Tibial artery (tissue), 4 donors: ENCODE measurements at regions not wholly inside any gene's neighbourhood (a gene's known extent, or its start where the extent isn't known, plus 50 kb on each side); places are given as distances from the start of the nearest gene placed in this dataset.
A peak's percentile ranks its signal among the peaks of the same experiment; 100 is the strongest.

Experiments used
- DNase-seq, 2 donors: peaks; one replicate each; pipeline ENCODE4 v3.0.0-alpha.2; 2019
- H3K27ac ChIP-seq, 2 donors: fragments of 200-600 bp; sonication (generic) in 1 of 2; 1 replicate in 1 of 2; 2 replicates in 1 of 2; pipeline ENCODE4 v1.5.1; 2018 to 2019; ENCODE audit warnings: mild to moderate bottlenecking in 1 of 2
- H3K27me3 ChIP-seq, 2 donors: fragments of 200-600 bp; sonication (generic) in 1 of 2; one replicate each; pipeline versions ENCODE4 v1.5.1 to v1.6.0; 2016 to 2019
- H3K36me3 ChIP-seq, 3 donors: fragments of 200-600 bp; sonication (generic) in 2 of 3; one replicate each; pipeline ENCODE4 v1.5.1; 2016 to 2019; ENCODE audit warnings: mild to moderate bottlenecking in 2 of 3
- H3K4me1 ChIP-seq, 4 donors: fragments of 200-600 bp; sonication (generic) in 2 of 4; 1 replicate in 3 of 4; 2 replicates in 1 of 4; pipeline ENCODE4 v1.5.1; 2016 to 2019
- H3K4me3 ChIP-seq, 2 donors: fragments of 200-600 bp; sonication (generic) in 1 of 2; 1 replicate in 1 of 2; 2 replicates in 1 of 2; pipeline ENCODE4 v1.5.1; 2018 to 2019; ENCODE audit warnings: mild to moderate bottlenecking in 2 of 2
- H3K9me3 ChIP-seq, 3 donors: fragments of 200-600 bp; sonication (generic) in 1 of 3; one replicate each; pipeline ENCODE4 v1.5.1; 2016 to 2019
- intact Hi-C: fragments of 100-400 bp; cut with DNase I; formaldehyde crosslinking; loops from one replicate; pipeline ENCODE4 v1.15.0; 2023; ENCODE audit warnings: low total_unique reads
- TF ChIP-seq, protein P1 (sequence below), 2 experiments: fragments of 200-600 bp in 1 of 2; fragments of 450-650 bp in 1 of 2; IDR thresholded peaks; one replicate each; pipeline ENCODE4 v1.5.1; 2017 to 2019; ENCODE audit warnings: antibody characterized with exemption in 2 of 2, mild to moderate bottlenecking in 1 of 2, moderate library complexity in 1 of 2

GRCh38 chr4:3681191-3681590 lies 85.0 kb upstream of the ADRA2C start:
- peaks cover 0 to 35% of the 10 kb centered on the region in 2 donors for H3K27me3 ChIP-seq
- H3K36me3 ChIP-seq: no peaks in the 10 kb centered on the region
- H3K4me3 ChIP-seq: no peak overlapping the region
- intact Hi-C loops: no loop called here
- peak in 1 of 2 donors; percentile 21 for DNase-seq
- no peaks in the 10 kb centered on the region for H3K4me1 ChIP-seq
- H3K27ac ChIP-seq: no peak overlapping the region
- no peaks in the 10 kb centered on the region for H3K9me3 ChIP-seq
- TF ChIP-seq, protein P1, sequence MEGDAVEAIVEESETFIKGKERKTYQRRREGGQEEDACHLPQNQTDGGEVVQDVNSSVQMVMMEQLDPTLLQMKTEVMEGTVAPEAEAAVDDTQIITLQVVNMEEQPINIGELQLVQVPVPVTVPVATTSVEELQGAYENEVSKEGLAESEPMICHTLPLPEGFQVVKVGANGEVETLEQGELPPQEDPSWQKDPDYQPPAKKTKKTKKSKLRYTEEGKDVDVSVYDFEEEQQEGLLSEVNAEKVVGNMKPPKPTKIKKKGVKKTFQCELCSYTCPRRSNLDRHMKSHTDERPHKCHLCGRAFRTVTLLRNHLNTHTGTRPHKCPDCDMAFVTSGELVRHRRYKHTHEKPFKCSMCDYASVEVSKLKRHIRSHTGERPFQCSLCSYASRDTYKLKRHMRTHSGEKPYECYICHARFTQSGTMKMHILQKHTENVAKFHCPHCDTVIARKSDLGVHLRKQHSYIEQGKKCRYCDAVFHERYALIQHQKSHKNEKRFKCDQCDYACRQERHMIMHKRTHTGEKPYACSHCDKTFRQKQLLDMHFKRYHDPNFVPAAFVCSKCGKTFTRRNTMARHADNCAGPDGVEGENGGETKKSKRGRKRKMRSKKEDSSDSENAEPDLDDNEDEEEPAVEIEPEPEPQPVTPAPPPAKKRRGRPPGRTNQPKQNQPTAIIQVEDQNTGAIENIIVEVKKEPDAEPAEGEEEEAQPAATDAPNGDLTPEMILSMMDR (IDR thresholded peaks at IDR 0.05): no peak

DNA sequence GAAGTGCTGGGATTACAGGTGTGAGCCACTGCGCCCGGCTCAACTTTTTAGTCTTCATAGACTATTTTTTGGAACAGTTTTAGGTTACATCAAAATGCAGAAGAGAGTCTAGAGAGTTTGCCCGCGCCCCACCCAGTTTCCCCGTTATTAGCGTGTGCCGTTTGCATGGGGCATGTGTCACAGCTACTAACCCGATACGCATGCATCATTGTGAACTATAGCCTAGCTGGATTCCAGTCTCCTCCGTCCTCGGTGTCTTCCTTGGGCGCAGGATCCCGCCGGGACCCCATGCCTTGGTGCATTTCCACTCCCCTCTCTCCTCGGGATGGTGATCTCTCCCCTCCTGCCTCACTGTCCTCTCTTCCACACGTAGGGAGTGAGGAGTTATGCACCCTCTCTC lies 85.5 kb upstream of the ADRA2C start:
- Histone ChIP-seq H3K27ac (no peak overlapping the region), H3K27me3 (peaks cover 0 to 41% of the 10 kb centered on the region in 2 donors), H3K36me3 (no peaks in the 10 kb centered on the region), H3K4me1 (no peaks in the 10 kb centered on the region), H3K4me3 (no peak overlapping the region), H3K9me3 (no peaks in the 10 kb centered on the region)
- DNase-seq: peak in 1 of 2 donors; percentile 40
- intact Hi-C loops: no loop called here
- TF ChIP-seq, protein P1 (IDR thresholded peaks at IDR 0.05): no peak

- Histone ChIP-seq H3K9me3 (no peaks in the 10 kb centered on the region), H3K4me3 (no peak overlapping the region), H3K36me3 (no peaks in the 10 kb centered on the region), H3K27ac (no peak overlapping the region), H3K27me3 (peaks cover 0 to 41% of the 10 kb centered on the region in 2 donors), H3K4me1 (no peaks in the 10 kb centered on the region)
- TF ChIP-seq, protein P1 (IDR thresholded peaks at IDR 0.05): no peak
- peak in 1 of 2 donors; percentile 51 for DNase-seq
- intact Hi-C loops: no loop called here
Measured at GRCh38 chr4:3679851-3680311, 86.3 kb upstream of the ADRA2C start.

GRCh38 chr4:3679071-3679825 lies 86.9 kb upstream of the ADRA2C start:
- Histone ChIP-seq H3K4me3 (no peak overlapping the region), H3K27me3 (peaks cover 0 to 35% of the 10 kb centered on the region in 2 donors), H3K4me1 (no peaks in the 10 kb centered on the region), H3K36me3 (no peaks in the 10 kb centered on the region), H3K9me3 (no peaks in the 10 kb centered on the region), H3K27ac (no peak overlapping the region)
- intact Hi-C loops: no loop called here
- peak in 1 of 2 donors; percentile 64 for DNase-seq
- TF ChIP-seq, protein P1 (IDR thresholded peaks at IDR 0.05): no peak

- H3K4me1 ChIP-seq: no peaks in the 10 kb centered on the region
- TF ChIP-seq, protein P1 (IDR thresholded peaks at IDR 0.05): no peak
- DNase-seq: peak in 1 of 2 donors; percentile 39
- no peaks in the 10 kb centered on the region for H3K36me3 ChIP-seq
- no peaks in the 10 kb centered on the region for H3K9me3 ChIP-seq
- H3K4me3 ChIP-seq: no peak overlapping the region
- H3K27ac ChIP-seq: no peak overlapping the region
- H3K27me3 ChIP-seq: peaks cover 0 to 25% of the 10 kb centered on the region in 2 donors
- intact Hi-C loops: no loop called here
Measured at GRCh38 chr4:3677748-3678070, 88.5 kb upstream of the ADRA2C start.
